GM18870 (cell line): ENCODE measurements at regions not wholly inside any gene's neighbourhood (a gene's known extent, or its start where the extent isn't known, plus 50 kb on each side); places are given as distances from the start of the nearest gene placed in this dataset.
A peak's percentile ranks its signal among the peaks of the same experiment; 100 is the strongest.

ENCODE experiments used
- ATAC-seq: cut with Tn5 transposase; IDR thresholded peaks from one replicate; pipeline ENCODE4 v1.9.1; 2021; ENCODE audit warnings: moderate library complexity; ENCODE audit not compliant: unreplicated experiment

DNA sequence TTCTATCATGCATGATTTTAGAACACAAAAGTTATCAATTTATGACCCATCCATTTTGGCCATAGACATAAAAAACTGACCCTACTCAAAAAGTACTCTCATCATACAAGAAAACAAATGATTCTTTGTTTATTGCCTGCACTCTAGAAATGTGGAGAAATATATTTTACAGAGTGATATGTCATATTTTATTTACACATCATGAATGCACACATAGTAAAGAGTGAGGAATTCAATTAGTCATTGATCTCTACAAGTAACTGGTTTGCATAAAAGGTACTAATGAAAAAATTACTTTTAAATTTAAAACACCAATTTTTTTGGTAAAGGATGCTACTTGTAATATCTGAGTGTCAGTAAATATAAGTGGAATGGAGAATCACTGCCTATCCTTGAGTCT lies 242.5 kb upstream of the FAT4 start:
- ATAC-seq = no peak

DNA sequence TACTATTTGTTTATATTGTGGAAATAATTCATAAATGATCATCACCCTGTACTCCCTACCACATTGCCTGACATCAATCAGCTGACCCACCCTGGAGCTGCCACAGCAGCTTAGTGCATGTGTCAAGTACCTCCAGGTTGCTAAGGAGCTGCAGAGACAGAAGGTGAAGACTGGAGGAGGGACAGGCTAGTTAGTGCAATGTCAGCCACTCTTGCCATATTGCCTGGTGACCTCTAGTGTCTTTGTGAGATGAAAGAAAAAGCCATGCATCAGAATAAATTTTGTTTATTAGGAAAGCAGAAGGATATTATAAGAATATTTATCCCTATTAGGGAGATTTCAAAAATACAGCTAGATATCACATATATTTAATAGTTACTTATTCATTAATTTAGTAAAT lies 243.9 kb upstream of the FAT4 start:
- ATAC-seq = no peak

DNA sequence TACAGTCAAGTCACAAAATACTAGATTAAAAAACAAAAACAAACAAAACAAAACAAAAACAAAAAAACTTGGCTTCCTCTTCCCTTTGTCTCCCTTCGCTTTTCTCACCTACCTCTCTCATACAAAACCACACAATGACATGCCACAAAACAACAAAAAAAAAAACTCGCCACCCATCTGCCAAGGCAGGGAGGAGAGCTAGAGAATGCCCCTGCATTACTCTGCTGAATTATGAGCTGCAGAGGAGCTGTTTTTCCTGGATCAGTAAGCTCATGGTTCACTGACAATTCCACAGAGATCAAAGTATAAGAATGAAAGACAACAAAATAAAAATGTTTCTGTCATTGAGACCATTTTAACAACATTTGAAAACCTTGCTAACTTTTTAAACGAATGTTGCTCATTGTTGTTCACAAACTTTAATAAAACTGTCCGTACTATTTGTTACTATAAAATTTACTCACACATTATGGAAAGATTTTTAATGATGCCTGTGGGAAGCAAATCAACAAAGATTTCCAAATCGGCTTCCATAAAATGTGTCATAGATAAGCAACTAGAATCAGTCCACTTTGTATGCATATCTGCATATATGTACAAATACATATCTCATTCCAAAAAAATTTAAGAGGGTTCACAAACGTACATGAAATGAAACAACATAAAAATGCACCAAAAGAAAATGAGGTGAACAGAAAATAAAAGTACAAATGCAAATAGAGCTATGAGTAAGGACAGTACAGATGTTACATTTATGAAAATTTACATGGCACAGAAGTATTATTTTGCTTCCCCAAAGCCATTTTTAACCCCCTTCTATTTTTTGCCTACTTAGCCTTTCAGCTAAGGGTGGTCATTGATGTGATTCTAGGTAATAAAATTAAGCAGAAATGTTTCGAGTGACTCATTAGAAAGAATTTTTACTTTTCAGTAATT lies 252.4 kb upstream of the FAT4 start:
- no peak for ATAC-seq

DNA sequence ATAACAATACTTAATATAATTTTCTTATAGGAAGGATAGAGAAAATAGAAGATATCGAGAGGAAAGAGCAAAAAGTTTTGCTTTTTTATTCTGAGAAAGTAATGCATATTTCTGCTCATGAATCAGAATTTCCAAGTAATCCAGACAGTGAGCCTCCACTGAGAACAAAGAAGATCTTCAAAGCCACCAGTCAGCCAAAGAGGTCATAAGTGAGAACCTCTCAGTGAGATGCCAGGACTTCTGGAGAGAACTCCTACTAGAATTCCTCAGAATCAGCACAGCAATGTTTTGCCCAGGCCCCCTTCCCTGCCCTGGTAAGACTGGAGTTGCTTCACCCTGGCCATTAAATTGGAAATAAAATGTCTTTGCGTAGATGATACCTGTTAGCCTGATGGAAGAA lies 254.4 kb upstream of the FAT4 start:
- no peak for ATAC-seq

DNA sequence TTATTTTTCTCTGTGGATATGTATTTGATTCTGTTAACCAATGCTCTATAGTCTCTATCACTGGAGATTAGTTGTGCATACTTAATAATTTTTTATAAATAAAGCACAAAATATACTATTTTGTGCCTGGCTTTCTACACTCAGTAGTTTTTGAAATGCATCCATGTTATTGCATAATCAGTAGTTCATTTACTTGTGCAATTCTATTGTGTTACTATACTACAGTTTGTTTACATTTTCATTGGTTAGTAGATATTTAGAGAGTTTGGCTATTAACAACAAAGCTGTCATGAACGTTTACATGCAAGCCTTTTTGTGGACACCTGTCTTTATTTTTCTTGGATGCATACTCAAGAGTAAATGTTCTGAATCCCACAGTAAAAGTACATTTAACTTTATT lies 265.0 kb upstream of the FAT4 start:
- ATAC-seq = no peak

DNA sequence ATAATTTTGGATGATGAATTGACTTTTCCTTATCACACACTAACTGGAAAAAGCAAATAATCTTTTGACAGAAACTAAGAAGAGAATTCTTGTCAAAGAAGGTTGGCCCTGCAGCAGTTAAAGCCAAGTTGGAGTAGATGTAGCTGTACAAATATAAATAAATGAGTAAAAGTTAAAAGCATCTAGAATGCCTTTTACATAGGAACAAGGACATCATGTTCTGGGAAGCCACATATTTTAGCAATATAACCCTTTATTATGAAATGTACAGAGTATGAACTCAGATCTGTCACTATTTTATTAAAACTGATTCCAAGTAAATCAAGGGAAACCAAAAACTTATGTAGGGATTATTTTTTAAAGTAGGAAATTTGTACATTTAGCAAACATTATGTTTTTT lies 269.4 kb upstream of the FAT4 start:
- ATAC-seq = no peak

DNA sequence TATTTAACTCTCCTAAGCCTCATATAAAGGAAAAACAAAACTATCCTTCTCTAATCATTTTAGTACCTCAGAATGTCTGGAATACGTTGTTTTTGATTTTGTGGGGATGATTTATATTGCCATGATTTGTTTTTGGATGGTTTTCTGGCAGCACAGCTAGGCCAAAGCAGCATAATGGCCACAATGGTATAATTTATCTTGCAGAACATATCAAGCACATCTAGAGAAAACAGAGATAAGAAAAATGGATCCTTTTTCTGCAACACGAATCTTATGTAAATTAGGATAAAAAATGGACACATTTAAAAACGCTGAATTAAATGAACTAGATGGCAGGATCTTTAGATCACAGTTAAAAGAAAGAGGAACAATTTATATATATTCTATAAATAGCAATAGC lies 269.9 kb upstream of the FAT4 start:
- ATAC-seq = no peak

DNA sequence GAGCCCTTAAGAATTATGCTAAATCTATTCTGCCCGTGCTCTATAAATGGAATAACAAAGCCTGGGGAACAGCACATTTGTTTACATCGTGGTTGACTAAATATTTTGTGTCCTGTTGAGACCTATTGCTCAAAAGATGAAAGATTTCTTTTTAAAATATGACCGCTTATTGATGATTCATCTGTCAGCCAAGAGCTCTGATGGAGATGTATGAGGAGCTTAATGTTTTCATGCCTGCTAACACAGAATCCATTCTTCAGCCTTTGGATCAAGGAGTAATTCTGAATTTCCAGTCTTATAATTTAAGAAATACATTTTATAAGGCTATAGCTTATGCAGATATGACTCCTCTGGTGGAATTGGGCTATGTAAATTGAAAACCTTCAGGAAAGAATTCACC lies 271.3 kb upstream of the FAT4 start:
- ATAC-seq = no peak

DNA sequence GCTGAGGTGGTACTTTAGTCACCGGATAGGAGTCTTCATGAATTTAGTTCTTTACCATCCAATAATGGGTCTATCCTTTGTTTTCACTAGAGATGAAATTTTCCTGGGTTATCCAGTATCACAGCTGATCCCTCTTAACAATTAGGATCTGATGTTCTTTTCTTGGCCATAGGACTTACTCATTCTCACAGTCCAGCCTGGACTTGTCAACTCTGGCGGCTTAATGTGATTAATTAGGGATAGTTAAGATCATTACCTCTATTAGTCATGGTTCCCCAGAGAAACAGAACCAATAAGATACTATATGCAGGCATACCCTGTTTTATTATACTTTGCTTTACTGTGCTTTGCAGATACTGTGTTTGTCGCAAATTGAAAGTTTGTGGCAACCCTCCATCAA lies 272.7 kb upstream of the FAT4 start:
- ATAC-seq = no peak

DNA sequence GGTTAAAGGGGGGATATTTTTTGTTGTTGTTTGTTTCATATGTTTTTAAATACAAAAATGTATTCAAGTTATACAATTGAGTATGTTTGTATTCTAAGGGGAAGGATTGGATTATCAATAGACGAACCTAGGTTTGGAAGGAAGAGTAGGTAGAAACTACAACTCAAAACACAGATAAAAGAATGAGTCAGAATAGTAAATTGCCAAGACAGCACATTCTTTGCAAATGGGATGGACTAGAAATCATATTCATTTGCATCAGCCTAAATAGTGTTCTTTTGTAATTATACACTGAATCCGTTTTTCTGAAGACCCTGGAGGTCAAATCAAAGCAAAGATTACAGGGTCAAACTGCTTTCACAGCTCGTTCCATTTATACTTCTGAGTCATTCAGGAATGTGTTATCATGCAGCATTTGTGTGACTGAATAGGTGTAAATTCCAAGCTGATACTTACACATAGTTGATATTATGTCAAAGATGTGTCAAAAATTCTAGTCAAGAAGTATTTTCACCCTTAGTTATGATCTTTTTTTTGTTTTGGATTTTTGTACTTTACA lies 273.3 kb upstream of the FAT4 start:
- no peak for ATAC-seq

DNA sequence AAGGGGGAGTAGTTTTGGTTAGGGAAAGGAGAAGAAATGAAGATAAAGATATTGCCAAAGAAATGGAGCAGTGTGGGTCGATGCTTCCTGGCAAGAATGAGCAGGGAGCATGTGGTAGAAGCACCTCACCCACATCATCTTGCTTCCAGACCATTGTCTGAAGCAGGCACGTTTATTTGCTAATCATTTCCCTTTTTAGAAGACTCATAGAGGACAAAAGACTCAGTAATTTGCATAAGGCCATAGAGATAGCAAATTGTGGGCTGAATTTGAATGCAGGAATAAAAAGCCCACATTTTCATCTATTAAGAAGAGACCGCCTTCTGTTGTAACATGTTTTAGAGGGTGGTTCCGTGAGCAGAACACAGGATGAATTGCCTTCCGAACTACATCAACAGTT lies 275.2 kb upstream of the FAT4 start:
- no peak for ATAC-seq

DNA sequence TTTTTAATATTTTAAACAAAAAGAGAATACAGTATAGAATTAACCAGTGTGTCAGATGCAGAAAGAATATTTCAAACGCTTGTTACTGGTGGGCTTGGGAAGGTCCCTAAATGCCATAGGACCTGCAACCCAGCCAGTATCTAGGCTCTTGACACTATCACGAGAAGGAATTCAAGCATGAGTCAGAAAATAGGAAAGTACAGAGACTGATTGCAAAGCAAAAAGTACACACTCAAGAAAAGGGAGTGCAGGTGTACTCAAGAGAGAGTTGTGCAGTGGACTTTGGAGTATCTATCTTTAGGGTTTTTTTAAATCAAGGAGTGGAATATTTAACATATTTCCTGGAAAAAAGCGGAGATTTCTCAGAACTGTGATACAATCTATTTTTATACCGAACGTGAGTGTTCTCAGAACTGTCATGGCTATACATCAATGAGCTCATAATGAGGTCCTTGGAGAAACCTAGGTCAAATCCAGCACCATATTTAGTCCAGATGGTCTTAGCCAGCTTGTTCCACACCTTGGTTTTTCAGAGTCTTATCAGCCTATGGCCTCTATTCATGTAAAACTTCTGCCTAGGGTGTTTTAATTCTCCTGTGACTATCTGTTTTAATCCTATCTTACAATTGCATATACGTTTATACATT lies 291.8 kb upstream of the FAT4 start:
- no peak for ATAC-seq

DNA sequence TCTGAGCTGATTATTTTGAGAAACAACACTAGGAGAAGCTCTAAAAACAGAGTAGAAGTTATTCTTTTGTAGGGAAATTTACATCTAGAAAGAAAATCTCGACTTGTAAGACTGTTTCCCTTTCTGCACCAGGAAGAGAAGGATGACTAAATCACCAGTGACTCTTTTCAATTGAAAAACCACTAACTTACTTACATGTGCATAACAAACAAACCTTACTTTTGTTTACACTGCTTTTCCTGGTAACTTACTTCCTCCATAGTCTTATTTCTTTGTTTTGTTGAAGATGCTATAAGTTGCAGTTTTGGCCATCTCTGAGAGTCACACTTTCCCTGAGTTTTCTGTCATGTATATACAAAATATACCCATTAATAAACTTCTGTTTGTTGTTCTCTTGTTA lies 293.6 kb upstream of the FAT4 start:
- no peak for ATAC-seq

DNA sequence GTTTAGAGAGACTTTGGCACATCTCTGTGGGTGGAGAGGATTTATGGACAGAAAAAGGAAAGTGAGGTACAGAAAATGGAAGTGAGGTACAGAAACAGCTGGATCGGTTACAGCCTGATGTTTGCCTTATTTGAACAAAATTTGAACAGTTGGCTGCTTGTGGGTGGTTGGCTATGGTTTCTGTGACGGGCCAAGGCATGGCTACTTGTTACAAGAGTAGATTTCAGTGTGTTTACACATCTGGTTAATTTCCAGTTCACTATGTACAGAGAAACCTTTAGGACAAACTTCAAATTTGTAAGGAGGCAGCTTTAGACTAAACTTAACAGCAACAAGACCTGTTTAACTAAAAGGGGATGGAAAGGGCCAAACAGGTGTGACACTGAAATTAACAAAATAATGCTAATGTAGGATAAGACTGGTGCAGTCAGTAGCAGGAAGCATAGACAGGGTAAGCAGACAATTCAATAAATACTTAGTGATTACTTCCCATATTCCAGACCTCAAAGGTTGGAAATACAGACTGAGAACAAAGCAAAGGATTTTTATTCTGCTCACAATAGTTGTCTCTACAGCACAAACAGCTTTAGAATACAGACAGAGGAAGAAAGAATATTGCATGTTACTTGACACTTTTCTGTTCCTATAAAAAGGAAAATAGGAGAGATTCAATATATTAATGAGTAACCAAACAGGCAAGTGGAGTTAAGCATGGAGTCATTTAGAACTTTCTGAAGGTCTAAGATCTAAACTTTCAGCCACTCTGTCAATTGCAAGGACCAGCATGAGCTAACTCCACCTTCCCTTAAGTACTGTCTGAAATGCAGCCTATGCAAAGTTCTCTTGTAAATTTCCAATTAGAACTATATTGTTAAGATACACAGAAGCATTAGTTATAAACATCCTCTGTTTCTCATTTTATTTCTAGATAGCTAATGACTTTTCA lies 294.4 kb upstream of the FAT4 start:
- ATAC-seq = peak; percentile 50

DNA sequence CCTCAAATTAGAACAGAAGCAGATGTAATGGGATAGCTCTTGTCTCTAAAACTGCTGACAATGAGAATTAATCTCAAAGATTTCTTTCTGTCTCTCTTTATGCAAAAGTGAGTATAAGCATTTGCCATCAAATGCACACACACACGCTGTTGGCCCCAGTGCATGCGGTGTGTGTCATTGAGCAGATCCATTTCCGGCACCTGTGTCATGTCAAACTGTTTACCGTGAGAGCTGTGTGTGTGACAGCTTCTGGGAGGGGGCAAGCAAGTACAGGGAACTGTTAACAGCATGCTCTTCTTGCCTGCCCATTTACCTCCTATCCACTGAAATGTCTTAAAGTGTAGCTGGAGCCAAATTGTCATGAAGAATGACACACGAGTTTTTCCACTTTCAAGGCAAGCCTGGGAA lies 297.9 kb upstream of the FAT4 start:
- no peak for ATAC-seq

DNA sequence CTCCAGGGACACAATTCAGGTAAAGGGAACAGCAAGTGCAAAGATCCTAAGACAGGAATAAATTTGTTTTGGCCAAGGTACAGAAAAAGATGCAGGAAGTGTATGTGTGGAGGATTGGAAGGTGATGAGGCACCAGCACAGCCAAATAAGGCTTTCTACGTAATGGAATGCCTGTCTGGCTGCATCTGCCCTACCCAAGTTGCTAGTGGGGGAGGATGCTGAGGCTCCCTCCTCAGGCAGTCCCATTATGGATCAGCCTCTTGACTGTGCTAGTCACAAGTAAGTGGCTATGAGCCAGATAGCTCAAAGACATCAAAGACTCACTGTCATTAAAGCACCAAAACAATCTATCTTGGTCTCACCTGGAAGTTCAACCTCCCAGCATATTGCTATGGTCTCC lies 300.9 kb upstream of the FAT4 start:
- no peak for ATAC-seq

DNA sequence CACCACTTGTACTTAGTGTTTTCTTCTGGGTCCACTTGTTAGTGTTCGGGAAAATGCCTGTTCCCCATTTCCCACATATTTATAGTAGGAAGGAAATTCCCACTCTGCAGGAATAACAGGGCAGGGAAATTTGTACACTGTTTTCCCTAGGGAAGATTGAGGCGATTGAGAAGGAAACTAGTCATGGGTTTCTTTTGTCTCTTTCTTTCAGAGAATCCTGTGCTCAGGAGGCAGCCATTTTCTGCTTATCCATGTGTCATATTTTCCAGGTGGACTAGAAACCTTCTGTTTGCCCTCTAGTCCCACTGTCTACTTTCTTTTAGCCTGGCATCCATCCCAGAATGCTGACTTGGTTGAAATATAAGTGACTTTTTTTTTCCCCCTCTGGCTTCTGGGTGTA lies 299.1 kb upstream of the ANKRD50 start:
- no peak for ATAC-seq

DNA sequence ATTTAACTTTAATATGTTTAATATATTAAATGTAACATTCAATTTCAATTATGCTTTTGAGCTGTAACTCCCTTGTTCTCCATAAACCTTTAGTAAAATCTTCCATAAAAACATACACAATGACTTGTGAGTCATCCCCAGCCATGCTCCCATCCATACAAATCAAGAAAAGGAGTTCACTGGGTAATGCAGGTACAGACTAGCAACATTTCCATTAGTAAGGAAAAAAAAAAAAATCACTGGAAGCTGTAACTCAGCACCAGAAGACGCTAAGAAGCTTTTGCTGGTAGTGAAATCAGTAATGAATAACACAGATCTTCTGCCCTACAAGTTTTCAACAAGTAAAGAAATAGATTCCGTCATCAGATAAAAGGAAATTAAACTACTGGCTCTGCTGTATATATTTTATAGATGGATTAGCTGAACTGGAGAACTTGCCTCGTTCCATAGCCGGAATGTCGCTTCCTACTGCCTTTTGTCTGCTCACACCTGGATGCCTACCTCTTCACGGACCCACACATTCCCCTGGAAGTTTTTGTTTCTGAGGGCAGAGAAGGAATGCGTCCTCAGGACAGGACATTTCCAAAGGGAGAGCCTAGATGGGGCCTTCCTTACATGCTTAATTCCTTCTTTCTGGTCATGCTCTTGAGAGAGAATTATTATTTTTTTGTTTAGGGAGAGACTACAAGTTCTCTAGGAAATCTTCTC lies 298.4 kb upstream of the ANKRD50 start:
- ATAC-seq = no peak

DNA sequence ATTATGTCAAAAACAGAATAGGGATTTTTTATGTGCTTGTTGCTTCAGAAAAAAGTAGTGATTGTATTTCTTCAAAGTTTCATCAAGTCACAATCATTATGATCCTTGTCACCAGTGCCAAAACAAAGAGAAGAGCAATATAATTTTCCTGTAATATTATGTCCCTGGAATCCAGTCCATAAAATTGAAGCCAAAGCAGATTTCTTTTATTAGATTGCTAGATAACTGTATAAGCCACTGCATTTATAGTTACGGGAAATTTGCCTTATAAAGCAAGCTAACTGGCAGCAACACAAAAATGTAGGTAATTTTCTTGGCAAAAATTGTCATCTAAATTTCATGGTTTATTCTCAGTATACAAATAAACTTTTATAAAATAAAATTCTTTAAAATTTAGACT lies 296.1 kb upstream of the ANKRD50 start:
- no peak for ATAC-seq

DNA sequence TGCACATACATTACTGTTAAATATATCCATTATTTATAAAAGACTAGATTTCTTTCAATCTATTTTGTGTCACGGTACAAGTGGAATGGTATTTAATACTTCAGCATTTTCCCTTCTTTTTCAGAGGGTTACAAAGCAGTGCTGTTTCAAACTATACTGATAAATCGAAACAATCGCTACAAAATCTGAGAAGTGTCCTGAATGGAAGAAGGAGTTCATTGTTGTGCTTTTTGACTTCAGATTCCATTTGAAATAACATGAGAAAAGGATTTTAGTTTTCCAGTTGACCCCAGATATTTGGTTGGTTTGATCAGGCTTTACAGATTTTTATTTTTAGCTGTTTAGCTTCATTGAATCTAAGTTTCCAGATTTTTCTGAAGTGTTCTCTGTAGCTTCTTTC lies 292.1 kb upstream of the ANKRD50 start:
- ATAC-seq = no peak

DNA sequence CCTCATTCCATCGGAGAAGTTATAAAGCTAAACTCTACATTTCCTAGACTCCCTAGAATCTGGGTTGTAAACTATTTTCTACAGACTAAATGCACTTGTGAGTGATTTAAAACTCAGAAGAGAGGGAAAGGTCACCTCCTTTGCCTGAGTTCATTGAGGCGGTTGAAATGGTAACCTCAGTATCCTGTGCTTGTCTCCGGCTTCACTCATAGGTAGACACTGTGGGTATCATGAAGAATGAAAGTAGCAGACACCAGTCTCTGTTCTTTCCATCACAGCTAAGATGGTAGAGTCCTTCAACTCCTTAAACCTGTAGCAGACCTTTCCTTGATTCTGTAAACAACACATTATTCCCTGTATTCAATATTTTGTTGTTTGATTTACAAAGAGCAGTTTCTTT lies 291.3 kb upstream of the ANKRD50 start:
- ATAC-seq = no peak
